Mesenchymal stem cell (in vitro differentiated cells and primary cell): ENCODE measurements at regions not wholly inside any gene's neighbourhood (a gene's known extent, or its start where the extent isn't known, plus 50 kb on each side); places are given as distances from the start of the nearest gene placed in this dataset.

Source experiments
- DNase-seq: peaks from one replicate; pipeline ENCODE4 v3.0.0-alpha.2; 2013
- H2AFZ ChIP-seq: one replicate; pipeline ENCODE4 v1.6.1; 2013; ENCODE audit warnings: low read depth, mild to moderate bottlenecking, control low read depth, inconsistent platforms, low read length, moderate library complexity
- H2AK5ac ChIP-seq: 2 replicates; pipeline ENCODE4 v1.6.1; 2013; ENCODE audit warnings: low read length, moderate library complexity, mild to moderate bottlenecking, inconsistent platforms; ENCODE audit not compliant: severe bottlenecking
- H2BK120ac ChIP-seq: one replicate; pipeline ENCODE4 v1.6.1; 2013; ENCODE audit warnings: low read depth, mild to moderate bottlenecking, inconsistent platforms, low read length, moderate library complexity
- H2BK12ac ChIP-seq, 2 experiments: one replicate each; pipeline ENCODE4 v1.6.1; 2013; ENCODE audit warnings: inconsistent platforms in 2 of 2, low read length in 2 of 2, mild to moderate bottlenecking in 2 of 2, moderate library complexity in 2 of 2, control low read depth in 1 of 2
- H2BK15ac ChIP-seq: one replicate; pipeline ENCODE4 v1.6.1; 2013; ENCODE audit warnings: mild to moderate bottlenecking, low read depth, inconsistent platforms; ENCODE audit not compliant: poor library complexity, severe bottlenecking
- H2BK5ac ChIP-seq: 2 replicates; pipeline ENCODE4 v1.6.1; 2013; ENCODE audit warnings: low read depth, mild to moderate bottlenecking, low read length, control low read depth, inconsistent platforms; ENCODE audit not compliant: poor library complexity, severe bottlenecking
- H3K14ac ChIP-seq, 2 experiments: one replicate each; pipeline ENCODE4 v1.6.1; 2013; ENCODE audit warnings: inconsistent platforms in 2 of 2, low read length in 2 of 2, control low read depth in 1 of 2, mild to moderate bottlenecking in 1 of 2, moderate library complexity in 1 of 2
- H3K18ac ChIP-seq, 2 experiments: one replicate each; pipeline ENCODE4 v1.6.1; 2013; ENCODE audit warnings: inconsistent platforms in 2 of 2, low read length in 2 of 2, control low read depth in 1 of 2, low read depth in 1 of 2, mild to moderate bottlenecking in 1 of 2
- H3K23ac ChIP-seq, 2 experiments: one replicate each; pipeline ENCODE4 v1.6.1; 2013; ENCODE audit warnings: inconsistent platforms in 2 of 2, low read length in 2 of 2, mild to moderate bottlenecking in 2 of 2, moderate library complexity in 2 of 2, control low read depth in 1 of 2
- H3K27ac ChIP-seq: 2 replicates; pipeline ENCODE4 v1.5.1; 2013; ENCODE audit warnings: mild to moderate bottlenecking, moderate library complexity, low read length, control low read depth, inconsistent platforms; ENCODE audit not compliant: poor library complexity, severe bottlenecking
- H3K27me3 ChIP-seq, 2 experiments: 2 replicates each; pipeline versions ENCODE4 v1.6.1 to v1.7.0; 2013; ENCODE audit warnings: low read length in 2 of 2, mild to moderate bottlenecking in 2 of 2, moderate library complexity in 2 of 2, control low read depth in 1 of 2, inconsistent platforms in 1 of 2; ENCODE audit not compliant: control insufficient read depth in 1 of 2, insufficient read depth in 1 of 2
- H3K36me3 ChIP-seq, 2 experiments: 2 replicates each; pipeline versions ENCODE4 v1.6.1 to v1.7.0; 2013; ENCODE audit warnings: low read length in 2 of 2, control low read depth in 1 of 2, inconsistent platforms in 1 of 2, low read depth in 1 of 2, mild to moderate bottlenecking in 1 of 2; ENCODE audit not compliant: insufficient read depth in 2 of 2, control insufficient read depth in 1 of 2
- H3K4ac ChIP-seq, 2 experiments: one replicate each; pipeline ENCODE4 v1.6.1; 2013; ENCODE audit warnings: inconsistent platforms in 2 of 2, low read length in 2 of 2, mild to moderate bottlenecking in 2 of 2, moderate library complexity in 2 of 2, control low read depth in 1 of 2, low read depth in 1 of 2
- H3K4me1 ChIP-seq: 2 replicates; pipeline ENCODE4 v1.6.1; 2013; ENCODE audit warnings: low read depth, low read length, control low read depth; ENCODE audit not compliant: control insufficient read depth, insufficient read depth
- H3K4me2 ChIP-seq: 2 replicates; pipeline ENCODE4 v1.6.1; 2013; ENCODE audit warnings: low read length, mild to moderate bottlenecking, inconsistent platforms; ENCODE audit not compliant: poor library complexity, severe bottlenecking
- H3K4me3 ChIP-seq, 2 experiments: 2 replicates each; pipeline versions ENCODE4 v1.5.1 to v1.7.0; 2013; ENCODE audit warnings: low read length in 2 of 2, mild to moderate bottlenecking in 2 of 2, control low read depth in 1 of 2, low read depth in 1 of 2; ENCODE audit not compliant: insufficient read depth in 1 of 2
- H3K79me1 ChIP-seq: replicated peaks from 2 replicates; pipeline ENCODE4 v1.6.1; 2013; ENCODE audit warnings: mild to moderate bottlenecking, control low read depth, low read length, inconsistent platforms; ENCODE audit not compliant: poor library complexity, severe bottlenecking
- H3K9ac ChIP-seq: 2 replicates; pipeline ENCODE4 v1.7.0; 2013; ENCODE audit warnings: mild to moderate bottlenecking, low read length, moderate library complexity
- H3K9me3 ChIP-seq: 2 replicates; pipeline ENCODE4 v1.7.0; 2013; ENCODE audit warnings: mild to moderate bottlenecking, low read length; ENCODE audit not compliant: control insufficient read depth
- H4K8ac ChIP-seq: one replicate; pipeline ENCODE4 v1.6.1; 2013; ENCODE audit warnings: inconsistent platforms, mild to moderate bottlenecking, low read length, moderate library complexity
- H4K91ac ChIP-seq: one replicate; pipeline ENCODE4 v1.6.1; 2013; ENCODE audit warnings: mild to moderate bottlenecking, low read length, inconsistent platforms
- WGBS: methylation state at CpG from one replicate; pipeline ENCODE4 v1.1.7; 2013; ENCODE audit warnings: mixed read lengths; 5-methylcytosine and 5-hydroxymethylcytosine counted together

- Histone ChIP-seq H3K27ac (no peak overlapping the region), H3K18ac (no peak overlapping the region), H2BK15ac (no peak overlapping the region), H2BK5ac (no peak overlapping the region), H2AFZ (no peak overlapping the region), H2BK120ac (no peak overlapping the region), H3K79me1 (no peaks in the 10 kb centered on the region), H3K27me3 (no peaks in the 10 kb centered on the region), H2BK12ac (no peak overlapping the region), H2AK5ac (no peak overlapping the region), H3K4me3 (no peak overlapping the region), H3K4me1 (no peaks in the 10 kb centered on the region), H3K14ac (no peak overlapping the region), H4K91ac (no peak overlapping the region), H3K4me2 (no peak overlapping the region), H4K8ac (no peak overlapping the region), H3K9ac (no peak overlapping the region), H3K36me3 (no peaks in the 10 kb centered on the region), H3K23ac (no peak overlapping the region), H3K9me3 (no peaks in the 10 kb centered on the region), H3K4ac (no peak overlapping the region)
- DNase-seq: no peak
These were observed 370.1 kb upstream of the MMS22L start for GRCh38 chr6:97653076-97653475.

- no peak overlapping the region for H3K9ac ChIP-seq
- no peak overlapping the region for H4K8ac ChIP-seq
- no peak overlapping the region for H3K4me2 ChIP-seq
- H3K9me3 ChIP-seq: no peaks in the 10 kb centered on the region
- no peak overlapping the region for H3K4ac ChIP-seq
- no peak overlapping the region for H3K18ac ChIP-seq
- no peak overlapping the region for H2AK5ac ChIP-seq
- H3K14ac ChIP-seq: no peak overlapping the region
- no peak overlapping the region for H2AFZ ChIP-seq
- no peaks in the 10 kb centered on the region for H3K36me3 ChIP-seq
- no peak for DNase-seq
- no peak overlapping the region for H4K91ac ChIP-seq
- no peak overlapping the region for H2BK120ac ChIP-seq
- no peak overlapping the region for H3K23ac ChIP-seq
- no peak overlapping the region for H3K27ac ChIP-seq
- no peak overlapping the region for H3K4me3 ChIP-seq
- H2BK15ac ChIP-seq: no peak overlapping the region
- H2BK5ac ChIP-seq: no peak overlapping the region
- no peaks in the 10 kb centered on the region for H3K4me1 ChIP-seq
- no peaks in the 10 kb centered on the region for H3K27me3 ChIP-seq
- no peak overlapping the region for H2BK12ac ChIP-seq
- H3K79me1 ChIP-seq: no peaks in the 10 kb centered on the region
These were observed 370.5 kb upstream of the MMS22L start for GRCh38 chr6:97653517-97653916.

GRCh38 chr6:97654674-97655073 is 371.7 kb upstream of the MMS22L start:
- no peak overlapping the region for H3K18ac ChIP-seq
- H3K9me3 ChIP-seq: no peaks in the 10 kb centered on the region
- no peak overlapping the region for H3K23ac ChIP-seq
- H3K27me3 ChIP-seq: no peaks in the 10 kb centered on the region
- no peak overlapping the region for H2BK5ac ChIP-seq
- no peak overlapping the region for H2BK12ac ChIP-seq
- no peak overlapping the region for H3K4me2 ChIP-seq
- no peak overlapping the region for H3K9ac ChIP-seq
- no peak overlapping the region for H3K14ac ChIP-seq
- H4K8ac ChIP-seq: no peak overlapping the region
- H2BK15ac ChIP-seq: no peak overlapping the region
- WGBS: 96% methylated on average over 3 of the region's 3 CpGs
- no peak overlapping the region for H2AFZ ChIP-seq
- no peak for DNase-seq
- H2AK5ac ChIP-seq: no peak overlapping the region
- H3K4me3 ChIP-seq: no peak overlapping the region
- no peaks in the 10 kb centered on the region for H3K36me3 ChIP-seq
- no peaks in the 10 kb centered on the region for H3K4me1 ChIP-seq
- no peaks in the 10 kb centered on the region for H3K79me1 ChIP-seq
- H3K4ac ChIP-seq: no peak overlapping the region
- H2BK120ac ChIP-seq: no peak overlapping the region
- H3K27ac ChIP-seq: no peak overlapping the region
- no peak overlapping the region for H4K91ac ChIP-seq

- Histone ChIP-seq H3K9me3 (no peaks in the 10 kb centered on the region), H3K27me3 (no peaks in the 10 kb centered on the region), H3K79me1 (no peaks in the 10 kb centered on the region), H2BK15ac (no peak overlapping the region), H3K23ac (no peak overlapping the region), H2BK12ac (no peak overlapping the region), H3K4me2 (no peak overlapping the region), H3K18ac (no peak overlapping the region), H3K9ac (no peak overlapping the region), H3K4ac (no peak overlapping the region), H3K36me3 (no peaks in the 10 kb centered on the region), H2BK5ac (no peak overlapping the region), H3K14ac (no peak overlapping the region), H4K8ac (no peak overlapping the region), H3K27ac (no peak overlapping the region), H2BK120ac (no peak overlapping the region), H3K4me1 (no peaks in the 10 kb centered on the region), H4K91ac (no peak overlapping the region), H2AK5ac (no peak overlapping the region), H3K4me3 (no peak overlapping the region), H2AFZ (no peak overlapping the region)
- no peak for DNase-seq
- 80% methylated on average over 1 of the region's 1 CpG for WGBS
These were observed 373.2 kb upstream of the MMS22L start for GRCh38 chr6:97656236-97656635.
